Erythroblast (primary cell): ENCODE measurements at regions not wholly inside any gene's neighbourhood (a gene's known extent, or its start where the extent isn't known, plus 50 kb on each side); places are given as distances from the start of the nearest gene placed in this dataset.

ENCODE experiments used
- GATA1 ChIP-seq: IDR thresholded peaks from 2 replicates; pipeline ENCODE4 v1.6.1; 2011; ENCODE audit warnings: low read depth, mild to moderate bottlenecking, control low read depth, low read length, moderate library complexity
- POLR2A ChIP-seq: IDR thresholded peaks from 2 replicates; pipeline ENCODE4 v1.6.1; 2011; ENCODE audit warnings: mild to moderate bottlenecking, low read length

GRCh38 chr4:86482306-86483172 lies 111.6 kb upstream of the PTPN13 start:
- TF ChIP-seq POLR2A = no peak
- TF ChIP-seq GATA1 = no peak
